Stimulated activated CD8-positive, alpha-beta memory T cell treated with anti-CD3 and anti-CD28 coated beads, Interleukin-15, amount 100 ng/mL, for 4 hours (primary cell): ENCODE measurements at regions not wholly inside any gene's neighbourhood (a gene's known extent, or its start where the extent isn't known, plus 50 kb on each side); places are given as distances from the start of the nearest gene placed in this dataset.

ENCODE experiments used
- DNase-seq, 2 donors: peaks; one replicate each; pipeline ENCODE4 v3.0.0-alpha.2; 2020; ENCODE audit warnings: low read depth in 2 of 2

DNA sequence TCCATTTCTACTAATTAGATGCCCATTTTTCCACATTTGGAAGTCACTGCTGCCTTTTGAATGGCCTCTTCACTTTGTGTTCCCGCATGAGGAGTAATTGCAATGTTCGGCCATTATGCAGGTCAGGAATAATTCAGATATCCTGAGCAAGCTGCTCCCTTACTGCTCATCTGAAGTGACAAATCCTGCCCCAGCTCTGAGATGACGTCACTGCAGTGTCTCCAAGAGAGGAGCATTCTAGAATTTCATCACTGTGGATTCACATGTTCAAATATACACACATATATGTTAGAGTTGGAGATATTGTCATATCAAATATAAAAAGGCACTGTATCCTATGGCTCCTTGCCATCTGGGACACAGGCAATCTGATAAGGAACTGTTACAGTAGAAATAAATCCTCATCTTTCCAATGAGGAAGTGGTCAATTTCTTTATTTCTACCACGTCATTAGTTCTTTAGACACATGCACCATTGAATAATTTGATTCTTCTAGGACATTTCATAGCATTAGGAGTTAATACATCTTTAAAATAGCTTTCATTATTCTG, 706.9 kb upstream of the TENM3 start:
- DNase-seq: no peak

DNA sequence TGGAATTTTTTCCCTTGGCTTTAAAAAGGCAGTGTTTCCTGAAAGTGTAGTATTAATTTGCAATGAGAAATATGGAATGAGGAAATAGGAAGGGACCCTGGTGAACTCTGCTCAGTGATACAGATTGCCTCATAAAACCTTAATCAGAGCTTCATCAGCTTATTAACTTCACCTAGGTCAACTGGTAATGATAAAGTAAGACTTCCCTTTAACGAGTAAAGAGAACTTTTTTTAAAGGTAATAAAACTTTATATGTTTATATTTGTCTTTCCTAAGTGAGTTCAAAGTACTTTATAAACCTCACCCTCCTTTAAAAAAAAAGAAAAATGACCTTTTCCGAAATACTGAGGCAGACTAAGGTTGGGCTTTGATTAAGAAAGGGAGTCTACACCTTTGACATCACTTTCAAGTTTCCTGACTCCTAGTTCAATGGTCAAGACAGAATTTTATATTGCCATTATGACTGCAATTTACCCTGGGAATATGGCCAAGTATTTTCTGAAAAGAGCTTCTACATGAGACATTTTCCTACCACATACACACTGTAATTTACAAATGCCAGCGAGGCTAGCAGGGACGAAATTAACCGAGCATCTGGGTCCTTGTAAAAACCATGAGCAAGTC, 706.3 kb upstream of the TENM3 start:
- no peak for DNase-seq

DNA sequence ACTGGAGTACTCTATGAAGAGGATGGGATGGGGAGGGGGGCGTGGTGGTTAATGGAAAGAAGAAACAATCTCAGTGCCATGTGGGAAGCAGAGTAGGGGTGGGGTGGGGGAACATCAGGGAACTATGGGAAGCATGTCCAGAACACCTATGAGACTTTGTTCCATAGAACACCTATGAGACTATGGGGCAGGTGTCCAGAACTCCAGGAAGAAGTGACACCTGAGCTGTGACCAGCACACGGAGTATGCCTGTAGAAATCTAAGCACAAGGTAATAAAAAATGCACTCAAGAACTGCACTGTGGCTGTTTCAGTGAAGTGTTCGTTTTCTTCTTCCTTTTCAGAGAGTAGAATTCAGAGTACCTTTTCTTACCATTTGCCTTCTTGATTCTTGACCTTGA, 704.8 kb upstream of the TENM3 start:
- DNase-seq: no peak

DNA sequence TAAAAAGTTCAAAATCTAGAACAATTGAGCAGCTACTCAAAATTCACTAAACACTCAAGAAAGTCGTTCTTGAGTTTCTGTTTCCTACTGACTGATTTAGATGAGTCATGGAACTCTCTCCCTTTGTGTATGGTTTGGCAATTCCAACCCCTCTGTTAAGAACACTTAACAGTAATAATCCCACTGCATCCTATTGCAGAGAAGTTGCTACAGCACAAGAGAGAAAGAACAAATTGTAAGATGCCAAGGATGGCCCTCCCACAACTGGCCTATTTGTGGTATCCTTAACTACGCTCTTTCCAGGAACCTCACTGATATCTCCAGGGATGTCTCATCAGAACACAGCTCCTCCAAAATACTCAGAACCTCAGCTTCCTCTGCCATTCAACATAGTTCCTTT, 701.8 kb upstream of the TENM3 start:
- DNase-seq: no peak

GRCh38 chr4:181548873-181549575, 694.2 kb upstream of the TENM3 start:
- no peak for DNase-seq

GRCh38 chr4:181549576-181550188, 693.5 kb upstream of the TENM3 start:
- no peak for DNase-seq

- no peak for DNase-seq
Observed at GRCh38 chr4:181550381-181550780, 692.8 kb upstream of the TENM3 start.

DNA sequence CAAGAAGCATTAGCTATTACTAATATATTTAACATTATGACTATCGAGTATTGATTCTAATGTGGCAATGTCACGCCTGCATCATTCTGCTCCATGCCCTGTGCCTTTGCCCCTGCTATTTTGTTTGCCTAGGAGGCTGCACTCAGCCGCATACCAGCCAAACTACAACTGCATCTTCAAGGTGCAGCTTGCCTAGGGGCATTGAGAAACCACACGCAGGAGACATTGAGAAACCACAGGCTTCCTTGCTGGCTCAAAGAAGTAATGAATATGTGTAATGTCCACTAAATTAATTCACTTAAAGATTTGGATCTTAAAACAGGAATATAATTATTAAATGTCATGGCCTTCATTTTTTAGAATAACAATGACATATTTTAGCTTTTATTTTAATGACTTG, 683.6 kb upstream of the TENM3 start:
- DNase-seq: no peak

DNA sequence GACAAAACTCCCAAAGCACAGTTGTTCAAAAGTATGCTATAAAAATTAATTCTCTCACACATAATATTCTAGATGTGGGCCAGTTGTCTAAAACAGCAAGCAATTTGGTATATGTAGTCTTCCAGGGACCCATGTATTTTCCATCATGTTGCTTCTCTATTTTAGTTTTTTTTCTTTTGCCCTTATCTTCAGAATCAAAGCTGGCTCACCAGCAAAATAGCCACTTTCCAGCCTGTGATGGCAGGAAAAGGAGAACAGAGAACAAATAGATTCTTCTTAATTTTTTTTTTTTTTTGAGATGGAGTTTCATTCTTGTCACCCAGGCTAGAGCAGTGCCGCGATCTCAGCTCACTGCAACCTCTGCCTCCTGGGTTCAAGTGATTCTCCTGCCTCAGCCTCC, 680.8 kb upstream of the TENM3 start:
- DNase-seq: no peak

- no peak for DNase-seq
Observed at GRCh38 chr4:181564625-181565024, 678.6 kb upstream of the TENM3 start.

- DNase-seq: no peak
Observed at GRCh38 chr4:181566490-181566889, 676.7 kb upstream of the TENM3 start.

DNA sequence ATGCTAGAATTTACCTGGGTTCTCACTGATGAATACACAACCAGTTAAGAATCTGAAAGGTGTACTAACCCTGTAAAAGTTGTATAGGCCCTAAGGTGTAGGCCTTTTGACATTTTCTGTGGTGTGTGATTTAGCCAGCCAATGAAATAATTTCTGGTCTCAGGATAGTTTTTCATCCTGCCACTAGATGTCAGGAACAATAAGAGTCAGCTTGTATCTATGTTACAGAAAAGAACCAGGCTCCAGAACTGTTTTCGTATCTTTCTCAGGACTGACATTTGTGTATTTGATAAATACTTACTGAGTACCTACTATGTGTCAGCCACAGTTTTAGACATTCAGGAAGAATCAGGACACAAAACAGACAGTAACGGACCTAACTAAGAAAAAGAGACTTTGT, 673.6 kb upstream of the TENM3 start:
- DNase-seq: no peak

GRCh38 chr4:181578911-181579310, 664.3 kb upstream of the TENM3 start:
- no peak for DNase-seq

DNA sequence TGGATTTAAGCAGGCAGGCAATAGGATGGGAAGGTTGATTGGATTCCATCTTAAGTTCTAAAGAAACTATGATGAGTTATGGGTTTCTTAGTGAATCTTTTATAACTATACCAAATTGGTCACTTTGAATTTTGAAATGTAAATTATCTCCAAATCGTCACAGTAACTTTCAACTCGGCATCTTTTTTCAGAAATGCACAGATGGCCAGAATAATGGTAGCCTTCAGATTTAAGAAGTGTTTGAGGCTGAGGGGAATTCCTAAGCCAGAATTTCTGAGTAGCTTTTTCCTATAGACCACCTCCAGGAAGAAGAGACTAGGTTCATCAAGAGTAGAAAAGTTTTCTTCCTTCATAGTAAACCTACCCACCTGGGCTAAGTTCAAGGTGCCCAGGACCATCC, 663.7 kb upstream of the TENM3 start:
- DNase-seq: no peak

- no peak for DNase-seq
Observed at GRCh38 chr4:181581983-181582382, 661.2 kb upstream of the TENM3 start.

DNA sequence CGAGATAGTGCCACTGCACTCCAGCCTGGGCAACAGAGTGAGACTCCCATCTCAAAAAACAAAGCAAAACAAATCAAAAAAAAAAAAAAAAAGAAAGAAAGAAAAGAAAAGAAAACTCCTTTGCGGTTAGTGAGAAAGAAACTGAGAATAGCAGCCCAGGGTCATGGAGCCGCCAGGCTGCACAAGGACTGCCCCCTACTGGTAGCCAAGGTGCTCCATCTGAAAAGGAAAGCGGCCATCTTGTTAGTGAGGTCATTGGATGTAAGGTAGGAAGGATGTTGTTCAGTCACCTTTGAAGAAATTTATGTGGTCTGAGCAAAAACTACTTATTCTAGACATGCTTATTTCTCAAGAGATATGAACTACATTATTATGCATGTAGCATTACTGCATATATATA, 660.6 kb upstream of the TENM3 start:
- DNase-seq: no peak

GRCh38 chr4:181588733-181589302, 654.4 kb upstream of the TENM3 start:
- DNase-seq: no peak

DNA sequence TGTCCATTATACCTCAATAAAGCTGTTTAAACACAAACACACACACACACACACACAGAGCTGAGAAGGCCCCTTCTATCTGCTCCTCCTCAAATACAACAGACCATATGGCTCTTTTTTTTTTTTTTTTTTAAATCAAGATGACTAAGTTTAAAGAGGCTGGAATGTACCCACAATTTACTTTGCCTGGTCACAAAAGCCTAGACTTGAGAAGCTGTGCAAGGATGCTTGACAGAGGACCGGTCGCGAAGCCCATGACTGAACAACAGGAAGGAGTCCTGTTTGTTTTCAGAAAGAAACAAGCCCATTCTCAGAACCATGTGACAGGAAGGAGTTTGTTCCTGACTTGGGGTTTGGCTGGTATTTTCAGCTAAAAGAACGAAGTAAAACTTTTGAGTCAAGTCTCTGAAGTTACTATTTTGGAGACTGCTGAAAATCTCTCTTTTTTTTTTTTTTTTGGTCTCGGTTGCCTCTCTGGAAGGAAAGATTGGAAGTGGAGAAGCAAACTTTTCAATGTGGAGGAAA, 650.9 kb upstream of the TENM3 start:
- no peak for DNase-seq

GRCh38 chr4:181593703-181594102, 649.5 kb upstream of the TENM3 start:
- no peak for DNase-seq

GRCh38 chr4:181594188-181594587, 649.0 kb upstream of the TENM3 start:
- DNase-seq: no peak

GRCh38 chr4:181595716-181596115, 647.5 kb upstream of the TENM3 start:
- no peak for DNase-seq

GRCh38 chr4:181597766-181598165, 645.4 kb upstream of the TENM3 start:
- no peak for DNase-seq

- no peak for DNase-seq
Observed at GRCh38 chr4:181599134-181599533, 644.1 kb upstream of the TENM3 start.
